AG09319 (cell line): ENCODE measurements at regions not wholly inside any gene's neighbourhood (a gene's known extent, or its start where the extent isn't known, plus 50 kb on each side); places are given as distances from the start of the nearest gene placed in this dataset.

Source experiments
- DNase-seq: peaks from one replicate; pipeline ENCODE4 v3.0.0-alpha.2; 2010; ENCODE audit warnings: low read depth; ENCODE audit errors: extremely low read depth
- TF ChIP-seq, protein P1 (sequence below): IDR thresholded peaks from 2 replicates; pipeline ENCODE4 v1.5.1; 2011; ENCODE audit warnings: low read depth, mild to moderate bottlenecking, inconsistent platforms, low read length, moderate library complexity

DNA sequence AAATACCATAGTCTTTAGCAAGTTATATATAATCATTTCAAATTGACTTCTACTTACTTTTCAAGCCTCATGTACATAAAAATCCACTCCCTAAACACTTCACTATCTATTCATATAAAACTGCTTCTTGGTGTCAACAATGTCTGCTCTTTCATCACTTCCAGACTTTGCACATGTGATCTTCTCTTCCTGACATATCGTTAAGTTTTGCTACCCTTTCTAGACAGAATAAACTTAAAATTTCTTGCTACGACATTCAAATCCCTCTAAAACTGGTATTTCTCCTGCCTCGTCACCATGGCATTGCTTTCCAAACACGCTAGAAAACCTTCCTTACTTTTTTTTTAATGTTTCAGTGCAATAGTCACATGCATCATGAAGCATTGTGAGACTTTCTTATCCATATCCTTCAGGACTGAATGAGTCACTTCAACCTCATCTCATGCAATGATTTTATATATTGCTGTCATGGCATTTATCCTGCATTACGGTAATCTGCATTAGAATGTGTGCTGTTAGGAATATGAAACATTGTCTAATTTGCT, 122.8 kb downstream of the GMNC start:
- DNase-seq: no peak
- TF ChIP-seq, protein P1, sequence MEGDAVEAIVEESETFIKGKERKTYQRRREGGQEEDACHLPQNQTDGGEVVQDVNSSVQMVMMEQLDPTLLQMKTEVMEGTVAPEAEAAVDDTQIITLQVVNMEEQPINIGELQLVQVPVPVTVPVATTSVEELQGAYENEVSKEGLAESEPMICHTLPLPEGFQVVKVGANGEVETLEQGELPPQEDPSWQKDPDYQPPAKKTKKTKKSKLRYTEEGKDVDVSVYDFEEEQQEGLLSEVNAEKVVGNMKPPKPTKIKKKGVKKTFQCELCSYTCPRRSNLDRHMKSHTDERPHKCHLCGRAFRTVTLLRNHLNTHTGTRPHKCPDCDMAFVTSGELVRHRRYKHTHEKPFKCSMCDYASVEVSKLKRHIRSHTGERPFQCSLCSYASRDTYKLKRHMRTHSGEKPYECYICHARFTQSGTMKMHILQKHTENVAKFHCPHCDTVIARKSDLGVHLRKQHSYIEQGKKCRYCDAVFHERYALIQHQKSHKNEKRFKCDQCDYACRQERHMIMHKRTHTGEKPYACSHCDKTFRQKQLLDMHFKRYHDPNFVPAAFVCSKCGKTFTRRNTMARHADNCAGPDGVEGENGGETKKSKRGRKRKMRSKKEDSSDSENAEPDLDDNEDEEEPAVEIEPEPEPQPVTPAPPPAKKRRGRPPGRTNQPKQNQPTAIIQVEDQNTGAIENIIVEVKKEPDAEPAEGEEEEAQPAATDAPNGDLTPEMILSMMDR: no peak

DNA sequence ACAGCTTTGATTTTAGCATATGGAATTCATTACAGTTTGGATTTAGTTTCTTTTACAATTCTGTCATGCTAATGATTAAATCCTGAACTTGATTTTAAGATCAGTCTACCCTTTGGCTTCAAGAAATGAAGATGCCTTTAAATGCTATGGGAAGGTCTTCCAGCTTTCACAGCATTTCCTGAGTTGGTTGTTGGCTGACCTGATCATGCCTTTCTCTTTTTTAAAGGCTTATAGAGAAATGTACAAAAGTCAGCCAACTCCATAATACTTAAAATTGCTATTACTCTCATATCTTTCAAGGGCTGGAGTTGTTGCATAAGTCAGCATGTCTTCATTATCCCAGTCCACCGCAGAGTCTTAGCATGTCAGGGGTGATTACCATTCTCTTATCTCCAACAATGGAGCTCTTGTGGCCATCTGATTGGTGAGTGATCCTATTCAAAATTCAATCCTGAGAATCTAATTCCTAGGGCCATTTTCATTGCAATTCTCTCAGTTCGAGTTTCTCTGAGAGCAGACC, 123.8 kb downstream of the GMNC start:
- TF ChIP-seq, protein P1: no peak

DNA sequence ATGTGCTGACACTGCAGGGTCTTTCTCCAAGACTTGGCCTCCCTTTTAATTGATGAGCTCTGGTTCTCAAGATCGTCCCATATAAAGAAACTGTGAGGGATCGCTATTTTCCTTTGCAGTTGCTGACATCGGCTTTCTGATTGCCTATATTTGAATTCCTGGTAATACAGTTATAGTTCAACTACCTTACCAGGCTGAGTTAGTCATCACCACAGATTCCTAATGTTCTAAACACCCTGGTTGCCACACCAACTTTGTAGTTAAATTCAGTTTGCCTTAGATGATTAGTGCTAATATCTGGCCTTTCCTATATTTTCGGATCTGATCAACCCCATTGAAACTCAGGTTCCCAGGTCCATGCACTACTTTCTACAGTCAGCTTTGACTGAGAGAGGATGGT, 125.0 kb downstream of the GMNC start:
- DNase-seq: no peak
- TF ChIP-seq, protein P1: no peak

More for the DNA sequence above, 123.8 kb downstream of the GMNC start:
- DNase-seq: no peak

DNA sequence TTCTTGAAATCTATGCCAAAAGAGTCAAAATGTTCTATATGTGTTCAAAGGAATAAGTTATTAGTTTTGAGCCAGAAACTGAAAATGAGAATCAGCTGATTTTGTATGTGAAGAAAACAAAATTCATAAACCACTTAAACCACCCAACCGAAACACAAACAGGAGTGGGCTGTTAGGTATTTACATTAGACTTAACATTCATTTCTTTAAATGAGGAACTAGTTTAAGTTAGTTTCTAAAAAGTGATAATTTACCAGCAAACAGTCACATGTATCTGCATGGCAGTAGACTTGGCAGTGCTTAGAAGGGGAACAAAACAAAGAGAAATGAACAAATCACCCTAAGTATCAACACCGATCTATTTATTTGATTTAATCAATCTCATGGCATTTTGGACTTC, 128.0 kb downstream of the GMNC start:
- DNase-seq: no peak
- TF ChIP-seq, protein P1: no peak

GRCh38 chr3:190733591-190734146, 128.8 kb downstream of the GMNC start:
- TF ChIP-seq, protein P1: no peak
- DNase-seq: no peak

DNA sequence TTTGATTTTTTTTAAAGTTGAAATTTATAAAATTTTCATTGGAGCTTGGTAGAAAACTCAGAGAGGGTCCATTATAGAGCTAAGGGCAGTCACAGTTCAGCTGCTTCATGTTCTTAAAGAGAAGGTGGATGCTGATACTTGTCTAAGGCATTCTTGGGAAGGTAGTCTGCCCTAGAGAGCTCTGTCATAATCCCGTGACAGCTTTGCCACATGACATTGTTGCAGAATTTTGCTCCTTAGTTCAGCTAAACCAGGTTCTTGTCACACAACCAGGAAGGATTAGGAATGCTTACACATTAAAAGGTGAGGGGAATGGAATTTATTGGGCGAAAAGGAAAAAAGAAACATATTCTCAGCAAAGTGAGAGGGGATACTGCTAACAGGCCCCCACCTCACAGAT, 130.9 kb downstream of the GMNC start:
- TF ChIP-seq, protein P1: no peak
- no peak for DNase-seq

DNA sequence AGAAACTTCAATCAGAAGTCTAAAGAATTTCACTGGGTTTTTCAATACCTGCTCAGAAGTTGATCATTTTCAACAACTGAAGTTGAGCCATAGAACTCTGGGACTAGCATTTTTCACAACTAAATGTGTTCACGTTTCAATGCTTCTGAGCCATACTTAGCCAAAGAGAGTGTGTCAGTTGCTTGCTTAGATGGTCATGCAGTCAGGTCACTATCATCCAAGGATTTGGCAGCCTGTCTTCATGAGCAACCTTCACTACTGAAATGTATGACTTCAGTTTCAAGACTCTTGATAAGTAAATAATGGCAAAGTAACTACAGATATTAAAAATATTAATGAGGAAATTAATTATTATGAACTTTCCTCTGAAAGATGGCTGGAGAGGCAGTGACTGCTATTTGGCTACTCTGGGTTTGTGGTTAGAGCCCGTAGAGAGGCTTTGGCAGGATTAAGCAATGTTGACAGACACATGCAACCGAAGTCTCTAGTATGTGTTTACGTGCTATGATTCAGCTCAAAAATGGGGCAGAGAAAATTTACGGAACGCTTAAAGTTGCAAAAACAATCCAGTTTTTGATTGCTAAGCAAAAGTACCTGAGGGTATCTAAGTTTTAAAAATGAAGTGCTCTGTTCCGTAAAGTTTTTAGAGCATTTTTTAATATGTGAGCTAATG, 133.8 kb downstream of the GMNC start:
- DNase-seq: no peak
- TF ChIP-seq, protein P1: no peak
